KMS-11 (cell line): ENCODE measurements at regions not wholly inside any gene's neighbourhood (a gene's known extent, or its start where the extent isn't known, plus 50 kb on each side); places are given as distances from the start of the nearest gene placed in this dataset.

Experiments
- H2AFZ ChIP-seq: fragments of 200-600 bp; sonication (generic); 2 replicates; pipeline ENCODE4 v1.6.1; 2016; ENCODE audit warnings: antibody characterized with exemption, mixed run types, low read depth
- H3K27ac ChIP-seq: fragments of 200-600 bp; sonication (generic); 2 replicates; pipeline ENCODE4 v1.6.1; 2016; ENCODE audit warnings: mild to moderate bottlenecking, mixed run types
- H3K27me3 ChIP-seq: fragments of 200-600 bp; sonication (generic); 2 replicates; pipeline ENCODE4 v1.6.1; 2017; ENCODE audit warnings: mild to moderate bottlenecking, low read depth, mixed run types, moderate library complexity; ENCODE audit not compliant: insufficient read depth
- H3K36me3 ChIP-seq: fragments of 200-600 bp; sonication (generic); 2 replicates; pipeline ENCODE4 v1.6.1; 2017; ENCODE audit warnings: mild to moderate bottlenecking, mixed run types; ENCODE audit not compliant: insufficient read depth
- H3K4me1 ChIP-seq: fragments of 200-600 bp; sonication (generic); 2 replicates; pipeline ENCODE4 v1.6.1; 2016; ENCODE audit warnings: mild to moderate bottlenecking, low read depth, mixed run types; ENCODE audit not compliant: poor library complexity, severe bottlenecking
- H3K4me2 ChIP-seq: fragments of 200-600 bp; sonication (generic); 2 replicates; pipeline ENCODE4 v1.7.0; 2016; ENCODE audit warnings: mild to moderate bottlenecking, mixed run types
- H3K4me3 ChIP-seq: fragments of 200-600 bp; sonication (generic); IDR thresholded peaks from 2 replicates; pipeline ENCODE4 v1.6.1; 2017; ENCODE audit warnings: low read depth, low read length, mixed read lengths; ENCODE audit not compliant: insufficient read depth
- H3K79me2 ChIP-seq: fragments of 200-600 bp; sonication (generic); 2 replicates; pipeline ENCODE4 v1.6.1; 2016; ENCODE audit warnings: low read depth, mixed run types; ENCODE audit not compliant: insufficient read depth
- H3K9ac ChIP-seq: fragments of 200-600 bp; sonication (generic); 2 replicates; pipeline ENCODE4 v1.6.1; 2016; ENCODE audit warnings: mild to moderate bottlenecking, mixed run types
- H4K20me1 ChIP-seq: fragments of 200-600 bp; sonication (generic); 2 replicates; pipeline ENCODE4 v1.6.1; 2016; ENCODE audit warnings: mild to moderate bottlenecking, mixed run types; ENCODE audit not compliant: insufficient read depth
- TF ChIP-seq, protein P1 (sequence below): fragments of 200-600 bp; sonication (generic); conservative IDR thresholded peaks from 2 replicates; pipeline ENCODE4 v1.6.1; 2017; ENCODE audit warnings: low read depth, mild to moderate bottlenecking, antibody characterized with exemption, low read length, moderate library complexity, mixed read lengths

DNA sequence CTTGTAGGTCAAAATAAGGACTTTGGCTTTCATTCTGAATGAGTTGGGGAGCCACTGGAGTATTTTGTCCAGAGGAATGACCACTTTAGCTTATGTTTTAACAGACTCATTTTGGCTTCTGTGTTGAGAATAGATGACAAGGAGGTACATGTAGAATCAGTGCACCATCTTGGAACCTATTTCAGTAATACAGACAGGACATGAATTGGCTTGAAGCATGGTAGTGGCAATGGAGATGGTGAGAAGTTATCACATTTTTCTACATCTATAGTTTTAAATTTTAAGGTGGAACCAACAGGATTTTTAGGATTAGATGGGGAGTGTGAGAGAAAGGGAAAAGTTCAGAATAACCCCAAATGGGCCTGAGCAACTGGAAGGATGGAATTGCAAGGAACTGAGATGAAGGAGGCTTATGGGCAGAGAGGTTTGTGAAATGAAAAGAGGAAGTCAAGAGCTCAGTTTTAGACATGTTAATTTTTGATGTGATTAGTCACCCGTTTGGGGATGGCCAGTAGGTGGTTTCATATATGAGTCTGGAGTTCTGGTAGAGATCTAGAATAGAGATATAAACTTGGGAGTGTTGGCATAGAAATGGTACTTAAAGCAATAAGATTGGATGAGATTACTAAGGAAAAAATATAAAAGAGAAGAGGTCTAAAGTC, 89.2 kb upstream of the JAZF1 start:
- no peaks in the 10 kb centered on the region for H3K36me3 ChIP-seq
- no peak overlapping the region for H3K4me3 ChIP-seq
- H3K4me1 ChIP-seq = no peaks in the 10 kb centered on the region
- no peak overlapping the region for H2AFZ ChIP-seq
- H3K79me2 ChIP-seq = no peaks in the 10 kb centered on the region
- no peaks in the 10 kb centered on the region for H3K27me3 ChIP-seq
- TF ChIP-seq, protein P1, sequence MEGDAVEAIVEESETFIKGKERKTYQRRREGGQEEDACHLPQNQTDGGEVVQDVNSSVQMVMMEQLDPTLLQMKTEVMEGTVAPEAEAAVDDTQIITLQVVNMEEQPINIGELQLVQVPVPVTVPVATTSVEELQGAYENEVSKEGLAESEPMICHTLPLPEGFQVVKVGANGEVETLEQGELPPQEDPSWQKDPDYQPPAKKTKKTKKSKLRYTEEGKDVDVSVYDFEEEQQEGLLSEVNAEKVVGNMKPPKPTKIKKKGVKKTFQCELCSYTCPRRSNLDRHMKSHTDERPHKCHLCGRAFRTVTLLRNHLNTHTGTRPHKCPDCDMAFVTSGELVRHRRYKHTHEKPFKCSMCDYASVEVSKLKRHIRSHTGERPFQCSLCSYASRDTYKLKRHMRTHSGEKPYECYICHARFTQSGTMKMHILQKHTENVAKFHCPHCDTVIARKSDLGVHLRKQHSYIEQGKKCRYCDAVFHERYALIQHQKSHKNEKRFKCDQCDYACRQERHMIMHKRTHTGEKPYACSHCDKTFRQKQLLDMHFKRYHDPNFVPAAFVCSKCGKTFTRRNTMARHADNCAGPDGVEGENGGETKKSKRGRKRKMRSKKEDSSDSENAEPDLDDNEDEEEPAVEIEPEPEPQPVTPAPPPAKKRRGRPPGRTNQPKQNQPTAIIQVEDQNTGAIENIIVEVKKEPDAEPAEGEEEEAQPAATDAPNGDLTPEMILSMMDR = no peak
- H3K27ac ChIP-seq = no peak overlapping the region
- H3K4me2 ChIP-seq = no peak overlapping the region
- no peak overlapping the region for H3K9ac ChIP-seq
- H4K20me1 ChIP-seq = no peaks in the 10 kb centered on the region

DNA sequence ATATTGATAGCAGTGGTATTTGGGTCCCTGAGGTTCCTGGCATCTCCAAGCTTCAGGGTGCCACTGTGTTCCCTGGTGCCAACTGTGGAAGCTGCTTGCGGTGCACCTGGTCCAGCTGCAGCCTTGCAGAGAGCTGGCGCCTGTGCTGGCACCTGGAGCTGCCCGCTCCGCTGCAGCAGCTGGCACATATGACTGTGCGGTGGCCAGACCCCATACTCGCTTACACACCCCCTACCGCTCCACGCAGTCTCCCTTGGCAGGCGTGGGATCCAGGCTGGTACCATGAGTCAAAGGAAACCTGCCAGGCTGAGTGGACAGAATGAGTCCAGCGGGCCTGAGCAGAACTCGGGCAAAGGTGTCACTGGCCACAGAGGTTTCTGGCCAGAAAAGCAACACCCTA, 89.9 kb upstream of the JAZF1 start:
- Histone ChIP-seq H3K27ac (no peak overlapping the region), H3K4me2 (no peak overlapping the region)

DNA sequence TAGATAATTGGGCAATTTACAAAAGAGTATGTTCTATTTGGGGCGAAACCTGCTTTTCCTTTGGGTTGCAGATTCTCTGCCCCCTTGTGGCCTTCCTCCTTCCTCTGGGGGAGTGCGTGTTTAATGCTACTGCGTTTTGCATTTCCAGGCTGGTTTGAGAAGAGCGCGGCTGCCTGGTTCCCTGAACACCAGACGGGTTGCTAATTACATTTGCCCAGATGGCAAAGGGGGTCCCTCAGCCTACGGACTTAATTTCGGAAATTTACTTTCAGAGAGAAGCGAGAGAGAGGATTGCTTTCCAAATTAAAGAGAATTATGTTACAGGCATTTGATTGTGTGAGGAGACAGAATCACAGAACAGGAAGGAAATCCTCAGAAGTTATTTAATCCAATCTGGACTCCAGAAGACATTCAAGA, 91.9 kb upstream of the JAZF1 start:
- H3K4me3 ChIP-seq = no peak overlapping the region
- H2AFZ ChIP-seq = no peak overlapping the region

More for the DNA sequence above, 89.9 kb upstream of the JAZF1 start:
- Histone ChIP-seq H3K4me3 (no peak overlapping the region), H3K79me2 (no peaks in the 10 kb centered on the region), H4K20me1 (no peaks in the 10 kb centered on the region), H3K27me3 (no peaks in the 10 kb centered on the region), H3K4me1 (no peaks in the 10 kb centered on the region), H3K9ac (no peak overlapping the region), H2AFZ (no peak overlapping the region), H3K36me3 (no peaks in the 10 kb centered on the region)
- TF ChIP-seq, protein P1 = no peak

DNA sequence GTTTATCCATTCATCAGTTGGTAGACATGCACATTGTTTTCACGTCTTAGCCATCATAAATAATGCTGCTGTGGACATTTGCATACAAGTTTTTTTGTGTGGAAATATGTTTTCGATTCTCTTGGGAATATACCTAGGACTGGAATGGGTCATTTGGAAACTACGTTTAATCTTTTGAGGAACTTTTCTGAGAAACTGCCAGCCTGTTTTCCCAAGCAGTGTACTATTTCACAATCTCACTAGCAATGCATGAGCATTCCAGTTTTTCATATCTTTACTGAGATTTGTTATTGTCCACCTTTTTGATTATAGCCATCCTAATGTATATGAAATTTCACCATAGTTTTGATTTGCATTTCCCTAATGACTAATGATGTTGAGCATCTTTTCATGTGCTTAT, 95.7 kb upstream of the JAZF1 start:
- no peak overlapping the region for H3K4me2 ChIP-seq
- no peaks in the 10 kb centered on the region for H3K36me3 ChIP-seq
- no peaks in the 10 kb centered on the region for H3K27me3 ChIP-seq
- H3K27ac ChIP-seq = no peak overlapping the region
- H4K20me1 ChIP-seq = no peaks in the 10 kb centered on the region
- no peak overlapping the region for H3K9ac ChIP-seq
- H3K4me3 ChIP-seq = no peak overlapping the region
- H3K79me2 ChIP-seq = no peaks in the 10 kb centered on the region
- TF ChIP-seq, protein P1 = no peak
- no peak overlapping the region for H2AFZ ChIP-seq
- no peaks in the 10 kb centered on the region for H3K4me1 ChIP-seq

More for the DNA sequence above, 91.9 kb upstream of the JAZF1 start:
- Histone ChIP-seq H3K36me3 (no peaks in the 10 kb centered on the region), H3K27ac (no peak overlapping the region), H3K4me2 (no peak overlapping the region), H4K20me1 (no peaks in the 10 kb centered on the region), H3K9ac (no peak overlapping the region), H3K27me3 (no peaks in the 10 kb centered on the region), H3K4me1 (no peaks in the 10 kb centered on the region), H3K79me2 (no peaks in the 10 kb centered on the region)
- TF ChIP-seq, protein P1 = peak; percentile 38
